ENCODE measurements at regions not wholly inside any gene's neighbourhood (a gene's known extent, or its start where the extent isn't known, plus 50 kb on each side); places are given as distances from the start of the nearest gene placed in this dataset.

DNA sequence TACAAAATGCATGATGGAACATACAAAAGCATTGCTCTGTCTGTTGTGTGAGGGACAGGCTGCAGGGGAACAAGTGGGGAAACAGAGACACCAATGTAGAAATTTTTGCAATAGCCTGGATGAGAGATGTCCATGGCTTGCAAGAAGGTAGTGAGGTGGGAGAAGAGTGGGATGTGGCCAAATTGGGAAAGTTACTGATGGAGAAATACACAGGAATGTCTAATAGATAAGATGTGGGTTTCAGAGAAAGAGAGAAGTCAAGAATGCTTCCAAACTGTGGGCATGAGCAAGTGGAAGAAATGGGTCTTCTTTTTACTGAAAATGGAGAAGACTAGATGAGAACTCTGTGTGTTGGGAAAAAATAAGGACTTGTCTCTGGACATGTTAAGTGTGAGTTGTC lies 592.7 kb downstream of the TNS3 start:
- DNase-seq (ENCODE audit: low read depth): no peak

DNA sequence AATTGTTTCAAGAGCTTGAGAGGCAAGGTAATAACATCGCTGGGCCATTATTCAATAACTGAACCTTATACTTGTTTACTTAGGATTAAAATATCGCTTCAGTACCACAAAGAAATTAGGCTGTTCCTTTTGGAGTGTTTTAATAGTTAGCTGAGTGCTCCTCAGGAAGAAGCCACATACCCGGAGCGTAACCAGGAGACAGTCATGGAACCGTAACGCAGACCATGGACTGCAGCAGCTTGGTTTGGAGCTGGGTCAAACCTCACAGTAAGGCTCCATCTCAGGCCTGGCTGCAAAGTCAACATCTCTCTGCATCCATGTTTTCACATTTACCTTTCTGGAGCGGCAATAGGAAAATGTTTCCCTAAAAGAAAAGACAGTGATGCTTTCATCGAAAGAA lies 599.0 kb downstream of the TNS3 start:
- DNase-seq (ENCODE audit: low read depth): no peak

DNA sequence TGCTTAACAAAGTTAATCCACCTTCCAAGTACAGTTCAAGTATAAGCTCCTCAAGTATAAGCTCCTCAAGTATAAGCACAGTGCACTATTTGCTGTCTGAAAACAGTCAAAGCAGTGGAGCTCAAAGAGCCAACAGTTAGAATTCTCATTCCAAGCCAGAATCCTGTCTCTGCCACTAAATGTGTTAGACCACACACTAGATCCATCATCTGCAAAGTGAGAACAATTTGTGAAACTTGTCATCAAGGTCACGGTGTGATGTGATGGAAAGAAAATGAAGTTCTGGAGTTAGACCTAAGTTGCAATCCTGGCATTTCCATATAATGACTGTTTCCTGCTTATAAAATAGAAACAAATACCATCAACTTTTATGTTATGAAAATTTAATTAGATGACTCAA lies 602.5 kb downstream of the TNS3 start:
- no peak for DNase-seq (ENCODE audit: low read depth)

DNA sequence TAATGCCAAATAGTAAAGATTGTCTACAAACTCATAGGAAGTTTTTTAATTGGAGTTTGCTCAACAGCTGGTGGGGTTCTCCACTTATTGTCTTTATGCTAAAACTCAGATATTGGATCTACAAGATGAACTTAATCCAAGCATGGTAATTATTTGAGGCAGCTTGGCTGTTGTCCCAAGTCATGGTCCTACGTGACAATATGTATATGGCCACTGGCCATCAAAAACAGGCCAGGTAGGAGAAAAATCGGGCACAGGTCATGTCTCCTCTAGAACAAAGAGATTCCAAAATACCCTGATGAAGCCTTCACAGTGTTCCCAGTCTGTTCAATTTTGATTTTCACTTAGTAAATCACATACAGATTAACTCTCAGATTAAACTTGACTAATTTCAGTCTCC lies 606.4 kb downstream of the TNS3 start:
- no peak for DNase-seq (ENCODE audit: low read depth)

DNA sequence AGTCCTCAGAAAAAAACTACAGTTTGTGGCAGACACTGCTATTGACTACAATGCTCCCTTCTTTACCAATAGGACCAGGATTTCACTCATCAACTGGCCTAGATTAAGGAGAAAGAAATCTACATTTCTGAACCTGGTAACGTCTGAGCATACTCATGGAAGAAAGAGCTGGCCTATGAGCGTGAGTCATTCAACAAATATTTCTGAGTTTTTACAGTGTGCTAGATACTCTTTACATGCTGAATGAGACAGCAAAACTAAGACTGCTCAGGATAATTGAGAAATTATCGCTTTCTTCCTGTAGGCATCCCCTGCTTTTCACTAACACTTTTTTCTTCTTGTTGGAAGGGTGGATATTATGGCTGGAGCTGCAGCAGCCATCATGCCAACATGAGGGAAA lies 609.7 kb downstream of the TNS3 start:
- peak; percentile 91 for DNase-seq (ENCODE audit: low read depth)

DNA sequence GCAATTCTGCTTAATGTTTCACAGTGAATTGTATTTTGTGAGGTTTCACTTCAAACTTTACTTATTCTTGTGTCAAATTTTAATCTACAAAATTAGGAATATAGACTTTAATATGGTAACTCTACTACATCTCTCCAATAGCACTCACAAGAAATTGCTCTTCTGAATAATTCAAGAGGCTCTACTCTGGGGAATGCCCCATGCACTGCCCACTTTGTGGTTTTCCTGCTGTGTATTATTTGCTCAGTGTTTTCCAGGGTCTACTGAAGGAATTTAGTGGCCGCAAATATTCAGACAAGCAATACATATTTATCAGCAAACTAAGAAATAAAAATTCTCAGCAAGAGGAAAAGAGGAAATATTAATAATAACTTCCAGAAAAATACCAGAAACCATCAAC lies 611.4 kb downstream of the TNS3 start:
- no peak for DNase-seq (ENCODE audit: low read depth)

DNA sequence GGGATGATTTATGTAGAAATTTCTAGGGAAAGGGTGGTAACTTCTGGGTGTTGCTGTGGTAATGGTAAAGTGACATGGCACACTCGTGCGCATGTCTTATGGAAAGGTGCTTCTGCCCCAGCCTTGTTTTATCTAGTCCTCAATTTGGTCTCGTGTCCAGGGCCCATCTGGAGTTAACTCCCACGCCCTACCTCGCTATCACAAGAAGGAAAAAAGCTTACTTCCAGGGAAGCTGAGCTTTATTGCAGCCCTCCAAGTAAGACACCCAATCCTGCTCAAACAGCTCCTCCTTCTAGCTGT lies 611.8 kb downstream of the TNS3 start:
- no peak for DNase-seq (ENCODE audit: low read depth)

DNA sequence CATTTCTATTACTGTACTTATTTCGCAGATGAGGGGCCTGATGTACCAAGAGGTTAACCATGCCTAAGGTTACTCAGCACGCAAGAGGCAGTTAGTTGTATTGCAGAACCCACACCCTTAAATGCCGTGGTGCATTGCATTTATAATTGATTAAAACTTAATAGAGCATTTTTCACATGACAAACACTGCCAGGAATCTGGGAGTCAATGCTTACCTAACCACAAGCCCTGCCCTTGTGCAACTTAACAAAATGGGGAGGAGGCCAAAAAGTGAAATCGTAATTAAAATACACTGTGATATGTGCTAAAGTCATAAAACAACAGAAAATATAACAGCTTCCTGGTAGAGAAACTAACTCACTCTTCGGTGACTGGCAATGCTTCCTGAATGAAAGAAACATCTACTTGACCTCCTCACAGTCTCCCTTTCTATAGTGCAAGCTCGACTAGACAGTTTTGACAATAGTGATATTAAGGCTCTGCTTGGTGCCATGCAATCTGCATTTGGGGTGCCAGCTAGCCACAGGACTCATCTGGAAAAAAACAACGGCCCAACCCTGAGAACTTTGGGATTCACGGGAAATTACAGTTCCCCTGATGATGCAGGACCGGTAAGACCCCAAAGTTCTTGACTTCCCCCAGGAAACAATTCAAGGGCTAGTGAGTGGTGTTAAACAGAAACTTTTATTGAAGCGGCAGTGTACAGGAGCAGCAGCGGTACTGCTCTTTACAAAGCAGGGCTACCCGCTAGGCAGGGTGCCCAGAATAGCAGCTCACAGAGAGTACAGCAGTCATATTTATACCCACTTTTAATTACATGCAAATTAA lies 612.4 kb downstream of the TNS3 start:
- peak; percentile 2 for DNase-seq (ENCODE audit: low read depth)

DNA sequence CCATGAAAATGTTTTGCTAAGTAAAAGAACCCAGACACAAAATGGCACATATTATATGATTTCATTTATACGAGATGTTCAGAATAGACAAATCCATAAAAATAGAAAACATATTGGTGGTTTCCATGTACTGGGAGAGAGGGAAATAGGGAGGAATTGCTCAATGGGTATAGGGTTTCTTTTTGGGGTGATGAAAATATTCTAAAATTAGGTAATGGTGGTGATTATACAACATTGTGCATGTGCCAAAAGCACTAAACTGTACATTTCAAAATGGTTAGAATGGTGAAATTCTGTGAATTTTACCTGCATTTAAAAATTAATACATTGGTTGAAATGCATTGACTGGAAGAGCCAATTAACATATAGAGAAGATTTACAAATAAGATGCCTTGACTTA lies 613.9 kb downstream of the TNS3 start:
- no peak for DNase-seq (ENCODE audit: low read depth)

DNA sequence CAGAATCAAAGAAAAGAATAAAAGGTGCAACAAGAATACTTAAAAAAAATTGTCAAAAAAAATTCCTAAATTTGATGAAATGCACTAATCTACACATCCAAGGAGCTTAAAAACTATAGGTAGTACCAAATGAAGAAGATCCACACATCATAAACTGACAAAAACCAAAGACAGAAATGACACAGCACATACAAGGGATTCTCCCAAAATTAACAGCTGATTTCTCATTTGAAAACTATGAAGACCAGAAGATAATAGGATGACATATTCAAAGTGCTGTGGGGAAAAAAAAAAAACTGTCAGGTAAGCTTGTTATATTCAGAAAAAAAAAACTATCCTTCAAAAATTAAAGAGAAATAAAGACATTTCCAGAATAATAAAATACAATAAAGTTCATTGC lies 618.2 kb downstream of the TNS3 start:
- DNase-seq (ENCODE audit: low read depth): no peak

DNA sequence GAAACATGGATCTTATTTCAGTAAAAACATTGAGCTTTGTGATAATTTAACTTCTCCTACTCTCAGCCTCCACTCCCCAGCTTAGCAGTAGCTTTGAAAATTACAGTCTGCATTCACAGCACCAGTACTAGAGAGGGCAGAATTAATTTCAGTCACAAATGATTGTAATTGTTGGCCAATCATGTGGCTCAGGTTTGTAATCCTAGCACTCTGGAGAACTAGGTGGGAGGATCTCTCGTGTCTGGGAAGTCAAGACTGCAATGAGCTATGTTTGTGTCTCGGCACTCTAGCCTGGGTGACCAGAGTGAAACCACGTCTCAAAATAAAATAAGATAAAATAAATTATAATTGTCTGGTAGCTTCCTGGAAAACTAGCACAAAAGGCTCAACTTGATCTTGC lies 620.9 kb downstream of the TNS3 start:
- DNase-seq (ENCODE audit: low read depth): no peak

DNA sequence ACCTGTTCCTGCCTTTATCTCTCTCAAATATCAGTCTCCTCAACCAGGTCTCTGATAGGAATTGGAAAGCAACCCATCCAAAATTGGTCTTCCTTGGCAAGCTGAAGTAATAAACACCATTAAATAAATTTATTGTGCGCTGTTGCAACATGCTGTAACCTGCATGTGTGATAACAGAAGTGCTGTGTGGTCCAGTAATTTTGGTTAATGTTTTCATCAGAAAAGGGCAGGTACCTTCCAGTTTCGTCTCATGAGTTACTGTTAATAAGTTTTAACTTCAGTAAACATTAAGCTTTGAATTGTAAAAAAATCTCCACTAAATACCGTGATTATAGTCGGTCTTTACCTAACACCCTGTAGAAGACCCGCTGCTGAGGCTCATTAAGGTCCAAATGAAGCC lies 624.7 kb downstream of the TNS3 start:
- DNase-seq (ENCODE audit: low read depth): no peak

DNA sequence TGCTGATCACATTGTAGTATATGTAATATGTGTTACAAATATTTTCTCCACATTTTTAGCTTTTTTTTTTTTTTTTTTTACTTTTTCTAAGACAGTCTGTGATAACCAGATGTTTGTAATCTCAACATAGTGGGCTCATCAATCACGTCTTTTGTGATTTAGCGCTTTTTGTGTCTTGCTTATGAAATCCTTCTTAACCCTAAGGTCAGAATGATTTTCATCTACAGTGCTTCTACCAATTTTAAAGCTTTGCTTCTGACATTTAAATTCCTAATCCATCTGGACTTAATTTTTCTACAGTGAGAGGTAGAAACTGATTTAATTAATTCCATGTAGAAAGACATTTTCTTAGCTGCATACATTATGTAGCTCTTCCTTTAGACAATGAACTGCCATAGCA lies 626.4 kb downstream of the TNS3 start:
- no peak for DNase-seq (ENCODE audit: low read depth)

DNA sequence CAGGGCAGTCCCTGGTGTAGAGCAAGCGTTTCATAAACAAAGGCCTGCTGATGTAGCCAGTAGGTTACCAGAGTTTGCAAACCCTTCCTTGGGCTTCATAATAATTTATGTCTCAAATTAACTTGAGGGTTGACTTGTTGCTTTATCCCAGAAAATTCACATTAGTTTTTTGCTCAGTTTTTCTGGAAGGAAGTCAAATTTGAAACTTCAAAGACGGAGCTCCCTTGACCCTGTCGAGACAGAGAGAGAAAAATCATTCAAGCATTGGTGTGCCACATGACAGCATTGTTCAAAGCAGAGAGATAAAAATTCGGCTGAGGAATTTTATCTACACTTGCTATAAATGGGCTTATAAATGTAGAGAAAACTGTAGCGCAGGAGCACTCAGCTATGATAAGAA lies 627.7 kb downstream of the TNS3 start:
- DNase-seq (ENCODE audit: low read depth): no peak

DNA sequence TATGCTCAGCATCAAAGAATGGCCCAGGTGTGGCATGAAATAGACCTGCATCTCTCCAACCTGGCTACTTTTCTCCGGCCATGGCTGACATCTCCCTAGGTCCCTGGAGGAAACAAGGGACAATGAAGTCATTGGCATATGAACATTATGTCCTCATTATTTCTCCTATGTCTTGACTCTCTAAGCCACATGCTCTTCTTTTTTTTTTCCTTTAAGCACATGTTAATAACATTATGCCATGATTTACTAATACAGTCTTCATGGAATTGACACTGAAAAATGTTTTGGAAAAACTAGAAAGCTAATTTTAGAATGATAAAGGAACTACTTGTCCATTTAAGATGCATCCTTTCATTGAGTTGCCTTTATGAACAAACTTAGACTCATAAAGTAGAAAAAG lies 628.9 kb downstream of the TNS3 start:
- no peak for DNase-seq (ENCODE audit: low read depth)

DNA sequence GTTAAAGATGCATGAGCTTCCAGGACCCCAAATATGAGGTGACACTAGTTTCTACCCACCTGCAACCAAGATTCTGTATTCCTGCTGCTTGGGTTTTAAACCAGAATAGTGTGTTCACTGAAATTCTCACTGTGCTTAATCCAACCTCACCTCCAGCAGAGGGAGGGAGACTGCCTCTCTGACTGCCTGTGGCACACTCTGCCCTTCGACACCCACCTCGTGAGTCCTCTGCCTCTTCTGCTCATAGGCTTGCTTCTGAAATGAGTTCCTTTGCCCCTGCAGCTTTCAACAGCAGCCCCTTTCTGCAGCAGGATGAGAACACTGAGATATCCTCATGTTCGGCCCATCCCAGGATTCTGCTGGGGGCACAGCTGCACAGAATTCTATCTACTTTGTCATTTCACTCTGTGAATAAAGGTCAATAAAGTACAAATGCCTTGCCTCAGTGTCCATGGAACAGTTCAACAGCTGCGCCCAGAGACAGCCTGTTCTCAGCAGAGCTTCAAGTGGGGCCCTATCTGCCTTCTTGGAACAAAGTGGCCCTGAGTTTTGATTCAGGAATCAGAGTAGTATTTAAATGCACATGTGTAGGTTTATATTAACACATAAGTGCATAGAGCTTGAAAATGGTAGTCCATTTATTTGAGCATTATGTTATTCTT lies 632.5 kb downstream of the TNS3 start:
- DNase-seq (ENCODE audit: low read depth): no peak

DNA sequence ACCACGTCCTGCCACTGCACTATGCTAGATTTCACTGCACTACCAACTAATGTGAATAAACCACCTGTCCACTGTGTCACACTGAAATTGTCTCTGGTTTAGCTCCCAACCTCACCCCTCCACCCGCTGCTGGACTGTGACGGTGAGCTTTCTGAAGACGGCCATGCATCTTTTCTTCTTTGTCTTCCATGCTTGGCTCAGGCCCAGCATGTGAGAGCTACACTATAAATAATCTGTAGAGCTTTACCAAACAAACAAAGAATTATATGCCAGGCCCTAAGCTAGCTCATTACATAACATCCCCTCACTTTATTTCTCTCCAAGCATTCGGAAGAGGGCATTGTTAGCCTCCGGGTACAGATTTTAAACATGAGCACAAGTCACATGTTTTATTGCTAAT lies 633.2 kb downstream of the TNS3 start:
- DNase-seq (ENCODE audit: low read depth): no peak

DNA sequence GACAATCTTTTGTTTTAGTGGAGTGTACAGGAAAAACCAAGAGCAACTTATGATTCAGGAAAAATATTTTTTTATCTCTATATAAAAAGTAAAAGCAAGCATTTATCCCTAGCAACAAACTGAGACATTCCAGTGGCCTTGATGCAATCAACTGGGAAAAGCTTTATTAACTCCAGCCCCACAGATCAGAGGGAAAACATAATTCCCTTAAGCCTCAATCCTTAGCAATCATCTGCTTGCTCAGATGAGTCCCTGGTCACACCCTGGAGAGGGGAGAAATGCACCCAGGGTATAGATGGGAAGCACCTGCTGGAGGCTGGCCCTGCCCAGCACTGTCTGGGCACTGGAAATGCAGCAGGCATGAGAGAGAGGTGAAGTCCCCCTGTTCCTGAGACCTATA lies 636.6 kb downstream of the TNS3 start:
- DNase-seq (ENCODE audit: low read depth): no peak

DNA sequence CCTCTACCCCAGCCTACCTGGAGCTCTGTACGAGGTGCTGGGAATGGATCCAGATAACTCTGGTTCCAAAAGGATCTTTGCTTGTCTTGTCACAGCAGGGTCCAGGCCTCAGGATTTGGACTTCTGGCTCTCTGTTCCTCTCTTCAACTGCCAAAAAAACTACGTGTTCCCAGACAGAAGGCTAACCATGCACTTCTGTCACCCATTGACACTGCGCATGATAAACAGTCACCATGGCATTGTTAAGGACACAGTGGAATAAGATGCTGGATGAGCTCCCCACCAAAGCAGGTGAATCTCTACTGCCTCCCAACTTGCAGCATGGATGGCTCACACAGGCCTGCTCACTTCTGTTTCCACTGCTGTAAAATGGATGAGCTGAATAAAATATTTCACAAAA lies 637.9 kb downstream of the TNS3 start:
- no peak for DNase-seq (ENCODE audit: low read depth)

DNA sequence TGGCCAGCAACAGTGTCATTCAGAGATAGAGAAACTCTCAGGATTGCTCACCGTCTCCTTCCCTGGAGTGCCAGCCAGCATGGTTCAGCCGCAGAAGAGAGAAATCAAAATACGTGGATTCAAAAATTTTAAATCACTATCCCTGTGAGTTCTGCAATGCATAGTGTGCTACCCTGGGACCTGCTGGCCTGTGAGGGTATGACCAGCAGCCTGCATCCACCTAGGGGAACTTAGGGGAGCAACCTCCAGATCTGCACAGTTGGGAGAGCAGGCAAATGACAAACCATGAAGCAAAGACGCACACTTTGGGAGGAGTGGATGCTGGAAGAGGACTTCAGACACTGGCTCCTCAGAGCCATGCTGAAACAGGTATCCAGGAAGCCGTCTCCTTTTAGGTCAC lies 639.3 kb downstream of the TNS3 start:
- no peak for DNase-seq (ENCODE audit: low read depth)

DNA sequence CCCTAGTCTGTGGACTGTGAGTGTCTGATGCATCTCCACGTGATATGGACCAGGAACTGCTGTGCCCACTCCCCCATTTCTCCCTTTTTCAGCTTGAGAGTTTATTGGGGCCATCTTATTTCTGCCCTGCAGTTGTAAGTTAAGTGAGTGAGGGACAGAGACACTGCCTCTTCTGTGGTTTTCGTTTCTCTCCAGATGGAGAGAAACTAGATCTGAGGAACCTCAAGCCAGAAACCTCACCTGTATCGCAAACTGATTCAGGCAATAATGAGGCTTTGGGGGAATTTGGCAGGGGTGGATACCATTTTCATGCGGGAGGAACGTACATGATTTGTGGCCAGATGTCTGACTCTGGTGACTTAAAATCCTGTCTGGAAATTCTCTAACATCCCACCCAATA lies 641.7 kb downstream of the TNS3 start:
- no peak for DNase-seq (ENCODE audit: low read depth)

DNA sequence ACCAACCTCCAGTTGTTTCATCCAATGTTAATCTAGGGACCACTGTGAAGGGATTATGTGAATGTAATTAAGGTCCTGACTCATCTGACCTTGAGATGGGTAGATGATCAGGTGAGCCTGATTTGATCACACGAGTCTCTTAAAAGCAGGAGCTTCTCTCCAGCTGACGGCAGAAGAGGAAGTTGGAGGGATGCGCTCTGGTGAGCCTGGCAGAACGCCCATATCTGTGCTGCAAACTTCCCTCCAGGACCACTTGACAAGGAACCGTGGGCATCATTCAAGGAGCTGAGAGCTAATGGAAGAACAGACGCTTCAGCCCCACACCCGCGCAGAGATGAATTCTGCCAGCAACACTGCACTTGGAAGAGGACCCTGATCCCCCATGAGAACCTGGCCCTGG lies 642.4 kb downstream of the TNS3 start:
- DNase-seq (ENCODE audit: low read depth): no peak

DNA sequence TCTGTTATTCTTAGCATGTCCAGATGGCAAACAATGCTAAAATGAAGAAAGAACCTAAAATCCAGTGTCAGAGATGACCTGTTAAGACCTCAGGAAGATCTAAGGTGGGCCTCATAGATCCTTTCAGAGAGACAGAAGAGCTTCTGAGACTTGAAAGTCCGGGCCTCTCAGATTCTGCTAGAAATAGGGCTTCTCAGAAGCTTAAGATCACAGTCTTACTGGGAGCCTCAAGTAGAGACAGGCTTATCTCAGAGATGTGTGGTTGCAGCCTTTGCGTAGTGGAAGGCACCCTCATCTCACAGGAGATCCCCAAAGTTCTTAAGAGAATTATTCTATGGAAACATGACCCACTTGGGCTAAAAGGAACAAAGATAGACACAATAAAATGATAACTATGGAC lies 642.8 kb downstream of the TNS3 start:
- no peak for DNase-seq (ENCODE audit: low read depth)

DNA sequence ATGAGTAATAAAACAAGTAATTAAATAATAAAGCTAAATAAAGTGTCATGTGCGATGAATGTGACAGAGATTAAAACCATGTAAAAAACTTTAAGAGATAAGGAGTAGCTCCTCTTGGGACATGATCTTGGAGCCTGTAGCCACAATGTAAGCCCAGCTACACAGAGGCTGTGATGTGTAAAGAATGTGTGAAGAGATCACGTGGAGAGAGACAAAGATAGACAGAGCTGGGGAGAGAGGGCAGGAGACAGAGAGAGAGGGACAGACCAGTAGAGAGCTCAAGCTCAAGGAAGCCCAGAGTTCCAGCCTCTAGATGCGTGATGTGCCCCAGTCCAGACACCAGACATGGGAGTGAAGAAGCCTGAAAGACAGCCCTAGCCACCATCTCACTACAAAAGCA lies 644.1 kb downstream of the TNS3 start:
- no peak for DNase-seq (ENCODE audit: low read depth)
